Bone marrow (tissue), 2 donors: ENCODE measurements at regions not wholly inside any gene's neighbourhood (a gene's known extent, or its start where the extent isn't known, plus 50 kb on each side); places are given as distances from the start of the nearest gene placed in this dataset.
"Not testable (repeated sequence)": the region's sequence is repeated elsewhere in the genome, so short reads cannot be mapped to it uniquely, and the experiment has no call there.

ENCODE experiments used
- DNase-seq, 2 donors: peaks; one replicate each; lab custom pipeline; 2025; lab: John Stamatoyannopoulos, UW

- no peak for DNase-seq
Measured at GRCh38 chr14:27242874-27243273, 645.0 kb upstream of the NOVA1 start.

- DNase-seq: no peak
Measured at GRCh38 chr14:27243365-27243764, 645.5 kb upstream of the NOVA1 start.

- DNase-seq: no peak
Measured at GRCh38 chr14:27245947-27246346, 648.1 kb upstream of the NOVA1 start.

GRCh38 chr14:27253966-27254365 lies 656.1 kb upstream of the NOVA1 start:
- no peak for DNase-seq

GRCh38 chr14:27256805-27257204 lies 659.0 kb upstream of the NOVA1 start:
- no peak for DNase-seq

GRCh38 chr14:27267876-27268275 lies 670.0 kb upstream of the NOVA1 start:
- no peak for DNase-seq

GRCh38 chr14:27270716-27271115 lies 672.9 kb upstream of the NOVA1 start:
- DNase-seq: no peak

GRCh38 chr14:27278341-27278740 lies 680.5 kb upstream of the NOVA1 start:
- DNase-seq: no peak

GRCh38 chr14:27305441-27305945 lies 707.7 kb upstream of the NOVA1 start:
- no peak for DNase-seq

GRCh38 chr14:27312730-27313129 lies 714.9 kb upstream of the NOVA1 start:
- not testable (repeated sequence) for DNase-seq

GRCh38 chr14:27314231-27314630 lies 716.4 kb upstream of the NOVA1 start:
- DNase-seq: no peak

GRCh38 chr14:27315477-27315876 lies 717.6 kb upstream of the NOVA1 start:
- no peak for DNase-seq

- no peak for DNase-seq
Measured at GRCh38 chr14:27315947-27316346, 718.1 kb upstream of the NOVA1 start.

- DNase-seq: no peak
Measured at GRCh38 chr14:27318774-27319420, 721.1 kb upstream of the NOVA1 start.

GRCh38 chr14:27320261-27320660 lies 722.4 kb upstream of the NOVA1 start:
- DNase-seq: no peak

- no peak for DNase-seq
Measured at GRCh38 chr14:27327095-27327494, 729.3 kb upstream of the NOVA1 start.

- DNase-seq: no peak
Measured at GRCh38 chr14:27338012-27338411, 740.2 kb upstream of the NOVA1 start.

GRCh38 chr14:27363036-27363435 lies 765.2 kb upstream of the NOVA1 start:
- DNase-seq: not testable (repeated sequence)

GRCh38 chr14:27366596-27366995 lies 768.8 kb upstream of the NOVA1 start:
- no peak for DNase-seq

GRCh38 chr14:27367345-27367744 lies 769.5 kb upstream of the NOVA1 start:
- no peak for DNase-seq

GRCh38 chr14:27370074-27370473 lies 772.2 kb upstream of the NOVA1 start:
- no peak for DNase-seq

- DNase-seq: no peak
Measured at GRCh38 chr14:27370775-27371174, 772.9 kb upstream of the NOVA1 start.

GRCh38 chr14:27371209-27371608 lies 773.4 kb upstream of the NOVA1 start:
- no peak for DNase-seq

GRCh38 chr14:27371868-27372267 lies 774.0 kb upstream of the NOVA1 start:
- DNase-seq: no peak
